NCI-H1092 treated with DMSO at 0.1 percent for 48 hours (cell line): ENCODE measurements at regions not wholly inside any gene's neighbourhood (a gene's known extent, or its start where the extent isn't known, plus 50 kb on each side); places are given as distances from the start of the nearest gene placed in this dataset.
"Not testable (repeated sequence)": the region's sequence is repeated elsewhere in the genome, so short reads cannot be mapped to it uniquely, and the experiment has no call there.

Experiments used
- DNase-seq: peaks from one replicate; lab custom pipeline; 2025; lab: John Stamatoyannopoulos, UW

DNA sequence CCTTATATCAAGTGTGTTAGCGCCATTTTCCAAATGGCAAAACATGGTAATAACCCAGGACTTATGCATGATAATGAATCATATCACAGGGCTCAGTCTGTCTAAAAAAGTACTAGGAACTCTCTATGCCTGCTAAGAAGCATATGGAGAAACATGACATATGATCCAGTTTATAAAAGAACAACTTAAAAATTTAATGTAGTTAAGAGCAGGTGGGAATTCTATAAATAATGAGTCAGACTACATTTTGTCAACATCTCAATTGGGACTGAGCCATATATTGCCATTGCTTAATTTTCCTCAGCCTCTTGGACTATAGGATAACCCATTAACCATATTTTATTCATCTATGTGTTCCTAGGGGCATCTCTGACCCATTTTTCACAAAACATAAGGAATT, 360.4 kb upstream of the AGA start:
- DNase-seq = no peak

DNA sequence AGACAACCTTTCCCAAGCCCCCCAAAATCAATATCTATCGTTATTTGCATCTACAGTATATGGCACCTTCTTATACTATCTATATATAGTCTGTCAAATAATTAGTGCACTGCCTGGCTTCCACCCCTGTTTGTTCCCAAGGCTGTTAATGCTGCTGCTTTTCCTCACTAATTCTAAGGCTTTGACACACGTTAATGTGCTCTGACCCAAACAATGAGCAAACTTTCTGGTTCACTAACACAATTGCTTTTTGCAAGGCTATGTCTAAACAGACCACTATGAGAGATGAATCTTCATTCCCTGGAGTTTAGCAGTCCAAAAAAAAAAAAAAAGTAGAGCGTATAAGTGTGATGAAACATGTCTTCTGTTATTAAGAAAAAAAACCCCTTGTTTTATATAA, 360.9 kb upstream of the AGA start:
- no peak for DNase-seq

DNA sequence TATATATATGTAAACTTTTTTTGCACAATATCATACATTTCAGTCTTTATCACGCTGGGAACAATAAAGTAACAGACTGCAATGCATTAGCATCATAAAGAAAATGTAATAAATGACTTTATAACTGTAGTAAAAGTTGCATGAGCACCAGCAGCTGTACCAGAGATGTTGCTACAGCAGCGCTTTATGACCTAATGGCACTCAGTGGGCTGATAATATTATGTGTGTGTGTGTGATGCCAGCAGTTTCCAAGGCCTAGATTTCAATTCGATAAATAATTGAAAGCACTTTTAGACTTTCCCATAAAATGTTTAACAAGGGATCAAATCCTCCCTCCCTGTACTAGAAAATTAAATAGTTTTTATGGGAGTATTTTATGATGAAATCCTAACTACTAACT, 367.6 kb upstream of the AGA start:
- no peak for DNase-seq

DNA sequence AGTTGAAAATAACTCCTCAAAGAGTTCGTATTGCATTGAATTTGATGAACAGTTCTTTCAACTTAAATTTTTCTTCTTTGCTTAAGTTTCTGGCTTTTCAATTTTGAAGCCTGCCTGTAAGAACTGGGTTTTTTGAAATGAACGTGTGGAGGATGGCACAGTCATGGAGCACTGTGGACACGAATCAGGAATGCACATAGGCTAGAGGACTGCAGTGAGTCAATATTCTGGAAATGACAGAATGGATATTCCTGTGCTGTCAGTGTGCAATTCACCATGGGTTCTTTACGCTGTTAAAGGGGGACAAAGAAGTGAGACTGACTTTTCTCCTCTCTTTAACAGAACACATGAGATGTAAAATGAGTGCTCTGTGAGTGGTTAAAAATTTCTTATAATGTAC, 368.0 kb upstream of the AGA start:
- DNase-seq = no peak

DNA sequence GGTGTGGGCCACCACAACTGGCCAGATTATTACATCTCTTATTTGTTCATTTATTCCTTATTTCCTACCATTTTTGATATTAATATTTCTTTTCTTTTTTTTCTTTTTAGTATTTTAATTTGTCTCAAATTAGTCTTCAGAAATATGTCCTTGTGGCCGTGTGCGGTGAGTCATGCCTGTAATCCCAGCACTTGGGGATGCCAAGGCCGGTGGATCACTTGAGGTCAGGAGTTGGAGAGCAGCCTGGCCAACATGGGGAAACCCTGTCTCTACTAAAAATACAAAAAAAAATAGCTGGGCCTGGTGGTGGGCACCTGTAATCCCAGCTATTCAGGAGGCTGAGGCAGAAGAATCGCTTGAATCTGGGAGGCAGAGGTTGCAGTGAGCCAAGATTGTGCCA, 376.2 kb upstream of the AGA start:
- not testable (repeated sequence) for DNase-seq

DNA sequence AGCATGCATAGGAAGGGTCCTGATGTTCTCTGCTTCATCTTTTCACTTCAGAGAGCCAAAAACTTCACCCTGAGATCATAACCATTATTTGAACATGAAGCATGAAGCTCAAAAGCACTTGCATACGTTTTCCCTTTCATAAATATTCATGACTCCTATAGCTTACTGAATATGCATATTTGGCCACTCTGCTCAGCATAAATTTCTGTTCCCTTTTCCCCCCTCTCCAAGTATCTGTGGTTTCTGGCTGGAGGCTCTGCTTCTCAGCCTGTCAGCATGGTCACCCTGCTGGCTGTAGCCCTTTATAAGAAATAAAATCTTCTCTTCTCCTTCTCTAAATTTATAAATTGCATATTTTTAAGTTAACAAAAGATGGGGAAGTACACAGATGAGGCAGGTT, 384.7 kb upstream of the AGA start:
- DNase-seq = no peak

DNA sequence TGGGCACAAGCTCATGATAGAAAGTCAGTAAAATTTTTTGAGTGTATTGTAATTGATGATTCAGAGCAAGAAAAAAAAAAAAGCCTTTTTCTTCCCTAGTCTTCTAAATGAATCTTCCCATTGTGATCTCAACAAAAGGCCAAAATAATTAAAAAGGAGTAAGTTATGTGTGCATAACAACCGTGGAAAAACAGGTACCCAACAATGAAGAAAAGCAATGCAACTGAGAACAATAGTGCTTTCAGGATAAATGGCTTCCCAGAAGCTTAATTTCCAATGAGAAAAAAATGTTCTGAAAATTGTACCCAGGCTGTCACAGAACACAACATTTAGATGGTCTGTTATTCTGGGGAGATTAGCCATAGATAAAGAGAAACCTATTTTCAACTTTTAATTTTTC, 399.0 kb upstream of the AGA start:
- DNase-seq = no peak

DNA sequence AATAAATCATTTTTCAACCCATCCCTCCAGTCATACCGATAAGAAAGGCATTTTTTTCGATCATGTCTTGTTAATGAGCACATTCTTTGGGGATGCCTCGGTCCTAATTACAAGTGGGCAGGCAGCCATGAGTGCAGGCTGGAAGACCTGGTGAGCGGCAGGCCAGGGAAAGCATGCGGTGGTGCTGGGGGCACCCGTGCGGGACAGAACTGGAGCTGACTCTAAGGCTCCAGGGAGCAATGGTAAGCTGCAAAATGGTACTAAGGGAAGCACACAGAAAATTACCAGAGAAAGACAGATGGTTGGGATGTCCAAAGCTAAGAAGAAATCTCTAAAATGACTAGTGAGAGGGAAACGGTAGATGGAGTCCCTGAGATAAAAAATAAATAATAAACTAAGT, 411.0 kb upstream of the AGA start:
- no peak for DNase-seq

DNA sequence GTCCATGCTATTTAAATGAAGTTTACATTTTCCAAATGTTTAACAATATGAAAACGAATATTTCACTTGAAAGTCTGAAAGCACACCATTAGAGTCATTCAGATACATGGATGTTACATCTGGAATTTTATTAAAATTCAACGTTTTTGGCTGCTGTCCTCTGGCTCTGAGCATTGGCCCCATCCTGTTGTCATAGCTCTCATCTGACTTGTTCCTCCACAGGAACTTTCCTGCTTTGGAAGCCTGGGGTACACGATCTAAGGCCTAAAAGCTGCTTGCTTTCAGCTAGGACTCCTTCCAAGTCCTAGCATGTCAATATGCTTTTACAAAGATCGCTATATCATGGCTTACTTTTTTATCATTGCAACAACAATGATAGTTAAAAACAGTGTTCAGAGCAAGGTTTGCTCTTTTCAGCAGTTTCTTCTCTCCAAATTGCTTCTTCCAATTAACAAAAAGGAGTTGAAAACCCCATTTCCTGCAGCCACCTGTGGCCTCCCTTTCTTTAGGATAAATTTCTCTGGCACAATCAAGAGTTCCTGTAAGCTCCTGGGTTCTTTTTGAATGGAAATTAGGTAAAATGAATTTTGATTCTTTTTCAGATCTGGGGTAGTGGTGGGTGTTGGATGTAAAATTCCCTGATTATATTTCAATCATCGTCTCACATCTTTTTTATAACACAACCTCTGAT, 413.4 kb upstream of the AGA start:
- DNase-seq = no peak

DNA sequence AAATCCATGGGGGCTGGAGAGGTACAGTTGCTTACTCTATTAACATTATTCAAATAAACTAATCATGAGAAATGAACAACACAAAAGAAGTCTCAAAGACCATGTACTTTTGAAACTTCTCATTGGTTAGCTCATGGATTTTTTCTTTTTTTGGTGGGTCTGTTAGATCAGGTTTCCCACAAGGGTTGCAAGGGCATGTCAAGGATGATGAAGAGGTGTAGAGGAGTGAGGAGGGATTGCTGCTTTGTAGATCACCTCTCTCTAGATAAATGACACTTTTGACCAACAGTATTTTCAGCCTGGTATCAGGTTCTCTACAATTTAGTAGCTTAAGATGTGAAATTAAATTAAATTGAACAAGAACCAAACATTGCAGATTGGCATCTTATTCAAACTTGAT, 417.9 kb upstream of the AGA start:
- DNase-seq = no peak

DNA sequence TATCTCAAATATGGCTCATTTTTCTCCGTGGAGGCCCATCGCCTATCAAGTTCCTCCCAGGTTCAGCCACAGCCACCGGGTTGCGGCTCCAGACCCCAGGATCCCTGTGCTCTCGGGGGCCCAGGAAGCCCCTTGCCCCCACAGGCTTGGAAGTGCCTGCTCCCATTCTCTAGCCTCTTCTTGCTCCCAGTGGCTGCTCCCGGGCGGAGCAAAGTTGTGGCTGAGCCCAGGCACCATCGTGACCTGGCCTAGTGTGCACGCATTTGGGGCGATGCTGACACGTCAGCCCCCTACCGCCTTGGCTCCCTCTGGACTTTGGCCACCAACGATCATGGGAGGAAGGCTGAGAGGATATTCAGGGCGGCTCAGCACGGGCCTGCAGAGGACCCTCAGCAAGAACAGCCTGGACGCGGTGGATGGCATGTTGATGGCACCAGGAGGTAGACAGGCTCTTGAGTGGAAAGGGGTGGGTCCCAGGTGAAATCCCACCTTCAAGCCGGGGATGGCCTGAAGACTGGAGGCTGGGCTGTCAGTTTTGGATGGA, 419.4 kb upstream of the AGA start:
- DNase-seq = no peak

DNA sequence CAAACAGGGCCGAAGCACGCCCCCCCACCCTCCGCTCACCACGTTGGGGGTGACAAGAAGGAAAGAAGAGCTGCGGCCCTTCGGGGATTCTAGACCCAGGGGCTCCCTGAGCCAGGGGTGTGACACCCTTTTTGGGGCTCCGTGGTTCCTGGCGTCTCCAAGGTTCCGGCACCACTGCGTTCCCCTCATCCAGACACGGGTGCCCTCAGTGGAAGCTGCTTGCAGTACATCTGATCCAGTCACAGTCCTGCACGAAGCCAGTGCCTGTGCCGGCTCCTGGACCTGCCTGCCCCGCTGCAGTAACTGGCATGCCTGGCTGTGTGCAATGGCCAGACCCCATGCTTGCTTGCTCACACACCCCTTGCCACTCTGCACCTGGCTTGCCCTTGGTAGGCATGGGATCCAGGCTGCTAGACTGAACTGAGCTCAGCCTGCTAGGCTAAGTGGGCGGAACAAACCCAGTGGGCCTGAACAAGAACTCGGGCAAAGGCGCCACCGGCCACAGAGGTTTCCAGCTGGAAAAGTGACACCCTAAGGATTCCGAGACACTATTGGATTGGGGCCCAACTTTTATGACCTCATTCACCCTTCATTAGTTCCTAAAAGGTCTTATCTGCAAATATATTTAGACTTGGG, 420.4 kb upstream of the AGA start:
- DNase-seq = no peak

DNA sequence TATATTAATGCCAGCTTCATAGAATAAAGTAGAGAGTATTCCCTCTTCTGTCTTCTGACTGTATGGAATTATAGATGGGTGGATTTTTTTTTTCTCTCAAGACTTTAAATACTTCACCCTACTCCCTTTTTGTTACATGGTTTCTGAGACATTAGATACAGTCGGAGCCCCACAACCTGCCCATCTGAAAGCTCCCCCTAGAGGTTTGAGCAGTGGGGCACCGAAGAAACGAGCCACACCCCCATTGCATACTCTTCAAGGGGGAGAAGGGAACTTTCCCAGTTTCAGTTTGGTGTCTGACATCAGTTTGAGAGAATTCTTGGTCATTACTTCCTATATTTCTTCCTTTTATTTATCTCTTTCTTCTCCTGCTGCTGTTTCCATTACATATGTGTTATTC, 437.6 kb upstream of the AGA start:
- DNase-seq = no peak

DNA sequence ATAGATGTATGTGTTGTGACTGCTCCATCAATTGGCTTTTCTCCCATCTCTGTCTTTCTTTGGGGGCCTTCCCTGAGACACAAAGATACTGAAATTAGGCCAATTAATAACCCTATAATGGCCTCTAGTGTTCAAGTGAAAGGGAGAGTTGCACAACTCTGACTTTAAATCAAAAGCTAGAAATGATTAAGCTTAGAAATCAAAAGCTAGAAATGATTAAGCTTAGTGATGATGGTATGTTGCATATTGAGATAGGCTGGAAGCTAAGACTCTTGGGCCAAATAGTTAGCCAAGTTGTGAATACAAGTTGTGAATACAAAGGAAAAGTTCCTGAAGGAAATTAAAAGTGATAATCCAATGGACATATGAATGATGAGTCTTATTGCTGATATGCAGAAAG, 452.9 kb upstream of the AGA start:
- no peak for DNase-seq

DNA sequence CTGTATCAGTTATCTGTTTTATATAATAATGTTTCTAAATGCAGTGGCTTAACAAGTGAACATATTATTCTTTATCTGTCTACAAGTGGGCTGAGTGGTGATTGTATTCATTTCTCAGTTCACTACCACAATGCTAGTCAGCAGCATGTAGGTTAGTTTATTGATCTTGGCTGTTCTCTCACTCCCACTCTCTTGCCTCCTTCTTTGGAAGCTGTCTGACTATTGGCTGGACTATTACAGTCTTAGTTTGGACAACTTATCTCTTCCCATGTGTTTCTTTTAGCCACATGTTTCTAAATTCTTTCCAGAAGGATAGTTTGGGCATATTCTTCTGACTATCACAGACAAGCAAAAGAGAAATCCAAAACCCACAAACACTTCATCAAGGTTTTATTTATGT, 459.5 kb upstream of the AGA start:
- no peak for DNase-seq

DNA sequence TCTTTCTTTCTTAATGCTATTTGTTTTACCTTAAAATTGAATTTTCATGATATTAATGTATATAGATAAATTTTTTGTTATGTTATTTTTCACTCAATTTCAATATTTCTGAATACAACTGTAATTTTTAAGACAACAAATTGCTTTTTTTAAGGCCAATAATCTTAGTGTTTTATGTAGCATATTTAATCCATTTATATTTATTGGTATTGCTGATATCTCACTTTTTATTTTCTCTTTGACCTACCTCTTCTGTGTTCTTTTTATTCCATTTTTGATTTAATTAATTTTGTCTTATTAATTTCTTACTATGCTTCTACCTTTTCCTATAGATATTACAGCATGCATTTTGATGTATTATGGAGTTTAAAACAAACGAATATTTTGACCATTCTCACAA, 460.1 kb upstream of the AGA start:
- no peak for DNase-seq

DNA sequence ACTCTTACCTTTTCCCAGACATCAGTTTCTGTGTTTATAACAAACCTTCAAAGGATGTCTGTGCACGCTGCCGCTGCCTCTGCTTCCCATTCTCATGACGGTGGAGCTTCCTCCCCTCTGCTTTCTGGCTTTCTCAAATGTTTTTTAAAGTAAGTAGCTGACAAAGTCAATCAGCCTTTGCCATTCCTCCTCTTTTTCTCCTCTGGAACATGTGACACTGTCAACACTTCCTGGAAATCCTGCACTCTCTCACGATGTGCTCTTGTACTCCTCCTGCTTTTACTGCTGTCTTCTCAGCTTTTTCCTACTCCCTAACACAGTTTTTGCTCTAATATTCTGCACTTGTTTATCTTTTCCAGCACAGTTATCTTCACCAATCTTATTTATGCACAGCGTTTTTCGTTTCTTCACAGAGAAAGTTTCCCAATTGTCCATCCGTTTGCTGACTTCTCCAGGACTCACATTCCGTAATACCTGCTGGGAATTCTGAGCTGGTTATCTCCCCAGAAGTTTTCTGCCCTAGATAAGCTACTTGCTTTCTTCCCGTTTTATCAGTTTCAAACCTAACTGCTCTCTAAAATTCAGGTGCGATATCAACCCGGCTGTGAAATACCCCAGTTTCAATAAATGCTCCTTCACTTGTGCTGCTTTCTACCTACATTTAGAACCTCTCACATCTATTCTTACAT, 465.6 kb upstream of the AGA start:
- no peak for DNase-seq

DNA sequence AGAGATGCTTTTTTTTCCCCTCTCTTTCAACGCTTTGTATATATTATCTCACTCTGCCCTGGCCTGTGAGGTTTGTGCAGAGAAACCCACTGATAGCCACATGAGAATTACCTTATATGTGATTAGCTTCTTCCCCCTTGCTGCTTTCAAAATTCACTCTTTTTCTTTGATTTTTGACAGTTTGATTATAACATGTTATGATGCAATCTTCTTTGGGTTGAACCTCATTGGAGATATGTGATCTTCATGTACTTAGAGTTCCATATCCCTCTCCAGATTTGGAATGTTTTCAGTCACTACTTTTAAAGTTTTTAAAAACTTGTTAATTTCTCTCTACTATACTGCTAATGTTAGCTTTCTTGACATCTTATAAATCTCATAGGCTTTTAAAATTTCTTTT, 479.5 kb upstream of the AGA start:
- DNase-seq = no peak

DNA sequence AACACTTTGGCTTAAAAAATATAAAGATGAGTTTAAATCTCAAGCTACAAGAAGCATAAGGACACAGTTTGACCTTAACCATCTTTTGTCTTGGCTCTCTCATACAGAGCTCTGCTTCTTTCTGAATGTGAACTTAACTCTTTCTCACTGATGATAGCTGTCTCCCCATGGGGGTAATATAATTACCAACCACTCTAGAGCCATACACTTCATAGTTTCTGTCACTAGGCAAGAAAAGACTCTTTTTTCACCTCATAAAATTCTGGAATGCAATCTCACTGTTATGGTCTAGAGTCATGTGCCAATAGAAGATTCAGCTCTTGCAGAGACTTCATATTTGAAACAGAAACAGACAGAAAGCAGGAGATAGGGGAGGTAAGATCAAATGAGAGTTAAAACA, 481.7 kb upstream of the AGA start:
- no peak for DNase-seq

DNA sequence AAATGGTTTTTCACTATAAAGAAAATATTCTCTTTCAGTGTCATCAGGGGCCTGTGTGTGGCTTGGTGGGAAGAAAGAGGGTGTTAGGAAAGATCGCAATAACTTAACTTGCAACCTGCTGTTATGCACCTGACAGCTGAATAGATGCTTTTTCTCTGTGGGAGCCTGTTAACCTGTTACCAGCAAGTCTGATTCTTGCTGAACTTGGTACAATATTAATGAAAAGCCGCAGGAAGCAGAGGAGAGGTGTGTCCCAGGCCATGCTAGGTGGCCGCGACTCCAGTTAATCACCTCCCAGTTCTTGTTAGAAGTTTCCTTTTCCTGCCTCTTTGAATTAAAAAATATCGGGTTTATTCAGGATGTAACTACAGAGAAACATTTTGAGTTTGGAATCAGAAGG, 494.8 kb upstream of the AGA start:
- no peak for DNase-seq

DNA sequence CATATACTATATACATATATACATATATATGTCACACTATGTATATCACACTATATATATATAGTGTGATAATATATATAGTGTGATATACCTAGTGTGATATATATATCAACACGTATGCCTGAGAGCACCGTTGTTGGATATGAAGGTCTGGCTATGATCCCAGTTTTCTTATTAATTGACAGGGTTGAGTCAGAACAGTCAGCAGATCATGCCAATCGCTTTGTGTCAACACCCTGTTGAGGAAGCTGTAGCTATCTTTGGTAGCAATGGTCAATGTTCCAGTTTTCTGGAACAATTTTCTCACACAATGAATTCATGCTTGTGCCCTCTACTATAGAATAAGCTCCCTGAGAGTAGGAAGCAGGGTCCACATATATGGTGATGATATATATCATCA, 496.0 kb upstream of the AGA start:
- DNase-seq = no peak

DNA sequence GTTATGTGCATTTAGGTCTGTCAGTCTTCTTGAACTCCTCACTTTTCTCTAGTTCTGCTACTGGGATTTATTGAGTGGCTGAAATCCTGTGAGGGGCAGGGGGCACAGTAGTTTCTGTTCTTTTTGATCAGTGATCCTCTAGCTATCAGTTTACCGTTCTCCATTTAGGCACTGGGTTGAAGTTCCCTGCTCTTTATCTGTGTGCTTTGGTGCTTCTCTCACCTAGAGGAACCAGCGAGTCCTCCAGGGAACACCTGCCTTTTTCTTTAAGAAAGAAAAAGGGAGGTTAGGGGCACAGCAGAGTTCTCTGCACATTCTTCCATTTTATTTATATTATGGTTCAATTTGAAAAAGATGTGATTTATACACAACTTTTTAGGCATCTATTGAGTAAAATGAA, 503.0 kb upstream of the AGA start:
- DNase-seq = no peak

DNA sequence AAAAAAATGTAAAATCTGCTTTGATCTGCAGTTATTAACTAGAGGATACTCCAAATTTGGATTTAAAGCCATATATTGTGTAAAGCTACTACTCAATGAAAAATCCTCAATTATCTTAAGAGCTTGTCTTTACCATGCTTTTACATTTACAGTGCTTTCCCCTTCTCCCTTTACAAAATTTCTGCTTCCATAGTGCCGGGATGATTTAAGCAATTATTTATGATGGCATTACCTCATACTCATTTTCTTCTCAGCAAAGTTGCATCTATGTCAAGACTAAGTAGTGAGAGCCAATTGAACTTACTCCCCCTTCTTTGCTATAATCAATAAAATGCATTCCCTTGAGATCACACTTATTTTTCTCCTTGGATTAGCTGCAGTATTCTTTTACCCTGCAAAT, 505.4 kb upstream of the AGA start:
- DNase-seq = no peak

DNA sequence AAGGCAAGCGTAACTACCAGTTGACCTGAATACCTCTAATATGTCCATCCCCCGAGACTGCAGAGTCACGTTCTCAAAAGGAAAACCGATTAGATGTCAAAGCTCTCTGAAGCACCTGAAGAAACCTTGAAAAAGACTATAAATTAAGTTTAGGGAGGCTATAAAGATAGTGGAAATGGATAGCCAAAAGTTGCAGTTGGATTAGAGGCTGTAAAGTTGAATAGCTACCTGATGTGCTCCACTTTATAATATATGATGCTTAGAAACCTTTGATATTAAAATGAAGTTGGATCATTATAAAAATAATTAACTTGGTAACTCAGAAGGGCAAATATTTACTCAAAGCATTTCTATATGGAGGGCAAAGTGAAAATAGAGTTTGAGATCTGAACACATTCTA, 506.6 kb upstream of the AGA start:
- no peak for DNase-seq
